ENCODE measurements at regions not wholly inside any gene's neighbourhood (a gene's known extent, or its start where the extent isn't known, plus 50 kb on each side); places are given as distances from the start of the nearest gene placed in this dataset.

- DNase-seq (ENCODE audit: low read depth) = no peak
- no peak overlapping the region for H3K4me3 ChIP-seq (ENCODE audit: low read depth, low read length)
- in situ Hi-C loops (cut with HindIII; ENCODE audit: low sequenced_read_pairs) = no loop called here
- no peak for TF ChIP-seq CTCF (IDR thresholded peaks at IDR 0.05; ENCODE audit: low read depth, low read length, missing control alignments)
Observed at GRCh38 chrX:74171465-74171864, 132.5 kb upstream of the ZCCHC13 start.

- no peak for DNase-seq (ENCODE audit: low read depth)
- in situ Hi-C loops (cut with HindIII; ENCODE audit: low sequenced_read_pairs) = no loop called here
- TF ChIP-seq CTCF (IDR thresholded peaks at IDR 0.05; ENCODE audit: low read depth, low read length, missing control alignments) = no peak
- no peak overlapping the region for H3K4me3 ChIP-seq (ENCODE audit: low read depth, low read length)
Observed at GRCh38 chrX:74162199-74162598, 141.8 kb upstream of the ZCCHC13 start.

GRCh38 chrX:74160816-74161215, 143.2 kb upstream of the ZCCHC13 start:
- no peak for TF ChIP-seq CTCF (IDR thresholded peaks at IDR 0.05; ENCODE audit: low read depth, low read length, missing control alignments)
- DNase-seq (ENCODE audit: low read depth) = no peak
- no peak overlapping the region for H3K4me3 ChIP-seq (ENCODE audit: low read depth, low read length)
- in situ Hi-C loops (cut with HindIII; ENCODE audit: low sequenced_read_pairs) = no loop called here

GRCh38 chrX:74160358-74160757, 143.6 kb upstream of the ZCCHC13 start:
- no peak for TF ChIP-seq CTCF (IDR thresholded peaks at IDR 0.05; ENCODE audit: low read depth, low read length, missing control alignments)
- in situ Hi-C loops (cut with HindIII; ENCODE audit: low sequenced_read_pairs) = no loop called here
- no peak overlapping the region for H3K4me3 ChIP-seq (ENCODE audit: low read depth, low read length)
- no peak for DNase-seq (ENCODE audit: low read depth)

- H3K4me3 ChIP-seq (ENCODE audit: low read depth, low read length) = no peak overlapping the region
- in situ Hi-C loops (cut with HindIII; ENCODE audit: low sequenced_read_pairs) = no loop called here
- TF ChIP-seq CTCF (IDR thresholded peaks at IDR 0.05; ENCODE audit: low read depth, low read length, missing control alignments) = no peak
- DNase-seq (ENCODE audit: low read depth) = no peak
Observed at GRCh38 chrX:74147439-74147838, 156.5 kb upstream of the ZCCHC13 start.

- H3K4me3 ChIP-seq (ENCODE audit: low read depth, low read length) = no peak overlapping the region
- DNase-seq (ENCODE audit: low read depth) = no peak
- TF ChIP-seq CTCF (IDR thresholded peaks at IDR 0.05; ENCODE audit: low read depth, low read length, missing control alignments) = no peak
- in situ Hi-C loops (cut with HindIII; ENCODE audit: low sequenced_read_pairs) = loop anchor here (10.0 kb wide), 1 partner anchor 274 kb away; no protein-coding TSS in a partner anchor
Observed at GRCh38 chrX:74138943-74139342, 165.0 kb upstream of the ZCCHC13 start.

Measured in astrocyte of the cerebellum (primary cell).